ENCODE measurements at regions not wholly inside any gene's neighbourhood (a gene's known extent, or its start where the extent isn't known, plus 50 kb on each side); places are given as distances from the start of the nearest gene placed in this dataset.

DNA sequence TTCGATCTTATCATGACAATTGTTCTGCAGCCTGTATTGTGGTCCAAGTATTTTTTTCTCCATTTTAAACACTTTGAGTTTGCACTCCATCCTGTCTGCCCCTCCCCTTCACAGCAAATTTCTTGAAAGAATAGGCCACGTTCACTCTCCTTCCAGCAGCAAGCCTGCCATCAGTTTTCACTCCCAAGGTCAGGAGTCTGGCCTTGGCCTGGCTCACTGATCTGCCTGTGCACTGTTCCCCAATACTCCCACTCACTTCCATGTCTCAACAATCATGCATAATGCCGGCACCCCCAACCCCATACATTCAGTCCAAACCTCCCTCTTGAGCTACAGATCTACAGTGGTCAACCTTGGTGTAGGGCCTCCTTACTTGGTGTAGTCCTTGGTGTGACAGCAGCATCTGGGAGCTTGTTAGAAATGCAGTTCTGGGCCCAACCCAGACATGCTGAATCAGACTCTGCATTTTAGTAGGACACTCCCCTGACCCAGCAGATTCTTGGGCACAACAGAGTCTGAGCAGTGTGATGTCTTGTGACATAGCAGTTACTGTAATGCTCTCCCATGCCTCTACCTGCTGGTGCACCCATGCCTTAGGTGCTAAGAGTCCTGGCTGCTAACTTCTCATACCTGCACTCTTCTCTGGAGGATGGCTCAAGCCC lies 58.3 kb upstream of the XCR1 start:
- TF ChIP-seq NFRKB (IDR thresholded peaks at IDR 0.05): no peak
- no peak for TF ChIP-seq ZNF335 (CRISPR knock-in tag; IDR thresholded peaks at IDR 0.05)
- no peak for TF ChIP-seq FOXM1 (CRISPR knock-in tag; IDR thresholded peaks at IDR 0.05)
- no peak for TF ChIP-seq MYC (CRISPR knock-in tag; IDR thresholded peaks at IDR 0.05; ENCODE audit: borderline replicate concordance)
- TF ChIP-seq, protein P1, sequence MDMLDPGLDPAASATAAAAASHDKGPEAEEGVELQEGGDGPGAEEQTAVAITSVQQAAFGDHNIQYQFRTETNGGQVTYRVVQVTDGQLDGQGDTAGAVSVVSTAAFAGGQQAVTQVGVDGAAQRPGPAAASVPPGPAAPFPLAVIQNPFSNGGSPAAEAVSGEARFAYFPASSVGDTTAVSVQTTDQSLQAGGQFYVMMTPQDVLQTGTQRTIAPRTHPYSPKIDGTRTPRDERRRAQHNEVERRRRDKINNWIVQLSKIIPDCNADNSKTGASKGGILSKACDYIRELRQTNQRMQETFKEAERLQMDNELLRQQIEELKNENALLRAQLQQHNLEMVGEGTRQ (IDR thresholded peaks at IDR 0.05; ENCODE audit: low read depth, low read length): no peak
- TF ChIP-seq, protein P1 (CRISPR knock-in tag; IDR thresholded peaks at IDR 0.05; ENCODE audit: borderline replicate concordance): no peak
- TF ChIP-seq, protein P2, sequence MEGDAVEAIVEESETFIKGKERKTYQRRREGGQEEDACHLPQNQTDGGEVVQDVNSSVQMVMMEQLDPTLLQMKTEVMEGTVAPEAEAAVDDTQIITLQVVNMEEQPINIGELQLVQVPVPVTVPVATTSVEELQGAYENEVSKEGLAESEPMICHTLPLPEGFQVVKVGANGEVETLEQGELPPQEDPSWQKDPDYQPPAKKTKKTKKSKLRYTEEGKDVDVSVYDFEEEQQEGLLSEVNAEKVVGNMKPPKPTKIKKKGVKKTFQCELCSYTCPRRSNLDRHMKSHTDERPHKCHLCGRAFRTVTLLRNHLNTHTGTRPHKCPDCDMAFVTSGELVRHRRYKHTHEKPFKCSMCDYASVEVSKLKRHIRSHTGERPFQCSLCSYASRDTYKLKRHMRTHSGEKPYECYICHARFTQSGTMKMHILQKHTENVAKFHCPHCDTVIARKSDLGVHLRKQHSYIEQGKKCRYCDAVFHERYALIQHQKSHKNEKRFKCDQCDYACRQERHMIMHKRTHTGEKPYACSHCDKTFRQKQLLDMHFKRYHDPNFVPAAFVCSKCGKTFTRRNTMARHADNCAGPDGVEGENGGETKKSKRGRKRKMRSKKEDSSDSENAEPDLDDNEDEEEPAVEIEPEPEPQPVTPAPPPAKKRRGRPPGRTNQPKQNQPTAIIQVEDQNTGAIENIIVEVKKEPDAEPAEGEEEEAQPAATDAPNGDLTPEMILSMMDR (CRISPR knock-in tag; IDR thresholded peaks at IDR 0.05): no peak

All from HepG2 (cell line).